IMR-90 (cell line): ENCODE measurements at regions not wholly inside any gene's neighbourhood (a gene's known extent, or its start where the extent isn't known, plus 50 kb on each side); places are given as distances from the start of the nearest gene placed in this dataset.

Experiments
- CHD1 ChIP-seq: IDR thresholded peaks from 2 replicates; pipeline ENCODE4 v1.6.1; 2012; ENCODE audit warnings: low read depth, low read length, improper control_type of control experiment
- CTCF ChIP-seq: conservative IDR thresholded peaks from 2 replicates; pipeline ENCODE4 v1.5.1; 2012; ENCODE audit warnings: mild to moderate bottlenecking, low read depth, low read length, improper control_type of control experiment
- ELK1 ChIP-seq: fragments of 150-350 bp; IDR thresholded peaks from 2 replicates; pipeline ENCODE4 v1.6.1; 2016; ENCODE audit warnings: low read depth, mild to moderate bottlenecking, low read length, moderate library complexity, borderline replicate concordance
- MAFK ChIP-seq: IDR thresholded peaks from 2 replicates; pipeline ENCODE4 v1.6.1; 2012; ENCODE audit warnings: low read depth, low read length, improper control_type of control experiment
- MAZ ChIP-seq: IDR thresholded peaks from 2 replicates; pipeline ENCODE4 v1.6.1; 2012; ENCODE audit warnings: low read depth, mild to moderate bottlenecking, low read length, improper control_type of control experiment, moderate library complexity, borderline replicate concordance
- POLR2A ChIP-seq: IDR thresholded peaks from 2 replicates; pipeline ENCODE4 v1.6.1; 2012; ENCODE audit warnings: mild to moderate bottlenecking, low read depth, low read length
- RCOR1 ChIP-seq: IDR thresholded peaks from 2 replicates; pipeline ENCODE4 v1.6.1; 2012; ENCODE audit warnings: mild to moderate bottlenecking, low read length, improper control_type of control experiment; ENCODE audit not compliant: insufficient replicate concordance

GRCh38 chr6:144969154-144969553 is 684.0 kb downstream of the UTRN start:
- TF ChIP-seq CTCF (no peak), POLR2A (no peak), ELK1 (no peak), RCOR1 (no peak), MAFK (no peak), CHD1 (no peak), MAZ (no peak)
